ENCODE measurements at regions not wholly inside any gene's neighbourhood (a gene's known extent, or its start where the extent isn't known, plus 50 kb on each side); places are given as distances from the start of the nearest gene placed in this dataset.

- no peak overlapping the region for H2AFZ ChIP-seq (ENCODE audit: low read length)
- no peaks in the 10 kb centered on the region for H4K20me1 ChIP-seq (ENCODE audit: low read length)
- no peak overlapping the region for H3K4me2 ChIP-seq (ENCODE audit: low read length)
- H3K27ac ChIP-seq (ENCODE audit: low read length), result no peak overlapping the region
- DNase-seq (no peak), ATAC-seq (no peak)
- no peak overlapping the region for H3K4me3 ChIP-seq (ENCODE audit: low read length)
- H3K27me3 ChIP-seq (ENCODE audit: low read length), result no peaks in the 10 kb centered on the region
- no peaks in the 10 kb centered on the region for H3K9me2 ChIP-seq (replicated peaks; ENCODE audit: low read length)
- BruUV-seq (replicated peaks), result no TSS peak
- no peak overlapping the region for H3K9ac ChIP-seq (ENCODE audit: low read length)
- ChIA-PET POLR2A (ENCODE audit: unreplicated experiment) (no interaction called here), CTCF (no interaction called here)
- no peaks in the 10 kb centered on the region for H3F3A ChIP-seq (ENCODE audit: low read length, unreplicated experiment)
- H3K79me2 ChIP-seq (ENCODE audit: low read length), result no peaks in the 10 kb centered on the region
- no peak for TF ChIP-seq EZH2 (IDR thresholded peaks at IDR 0.05; ENCODE audit: low read length, unreplicated experiment)
- no peak for TF ChIP-seq CTCF (conservative IDR thresholded peaks at IDR 0.05; ENCODE audit: low read depth, low read length)
- no peak for TF ChIP-seq EZH2phosphoT487 (IDR thresholded peaks at IDR 0.05; ENCODE audit: borderline replicate concordance, low read length)
- H3K36me3 ChIP-seq (ENCODE audit: low read depth, low read length), result no peaks in the 10 kb centered on the region
- H3K9me3 ChIP-seq (ENCODE audit: low read length), result no peaks in the 10 kb centered on the region
- intact Hi-C loops (cut with micrococcal nuclease), result no loop called here
- H3K4me1 ChIP-seq (ENCODE audit: insufficient read depth, low read length), result no peaks in the 10 kb centered on the region
These were observed 379.8 kb downstream of the SIPA1L2 start for GRCh38 chr1:232249861-232250777.

- ChIA-PET POLR2A (ENCODE audit: unreplicated experiment) (no interaction called here), CTCF (no interaction called here)
- no peaks in the 10 kb centered on the region for H3K9me2 ChIP-seq (replicated peaks; ENCODE audit: low read length)
- H3K79me2 ChIP-seq (ENCODE audit: low read length), result no peaks in the 10 kb centered on the region
- H3K4me1 ChIP-seq (ENCODE audit: insufficient read depth, low read length), result no peaks in the 10 kb centered on the region
- H3K36me3 ChIP-seq (ENCODE audit: low read depth, low read length), result no peaks in the 10 kb centered on the region
- H3K27ac ChIP-seq (ENCODE audit: low read length), result no peak overlapping the region
- no peaks in the 10 kb centered on the region for H3F3A ChIP-seq (ENCODE audit: low read length, unreplicated experiment)
- H4K20me1 ChIP-seq (ENCODE audit: low read length), result no peaks in the 10 kb centered on the region
- no peak overlapping the region for H3K9ac ChIP-seq (ENCODE audit: low read length)
- H3K27me3 ChIP-seq (ENCODE audit: low read length), result no peaks in the 10 kb centered on the region
- ATAC-seq, result no peak
- TF ChIP-seq EZH2 (IDR thresholded peaks at IDR 0.05; ENCODE audit: low read length, unreplicated experiment), result no peak
- TF ChIP-seq EZH2phosphoT487 (IDR thresholded peaks at IDR 0.05; ENCODE audit: borderline replicate concordance, low read length), result no peak
- TF ChIP-seq CTCF (conservative IDR thresholded peaks at IDR 0.05; ENCODE audit: low read depth, low read length), result no peak
- no TSS peak for BruUV-seq (replicated peaks)
- intact Hi-C loops (cut with micrococcal nuclease), result no loop called here
- no peak overlapping the region for H2AFZ ChIP-seq (ENCODE audit: low read length)
- DNase-seq, result no peak
- H3K9me3 ChIP-seq (ENCODE audit: low read length), result no peaks in the 10 kb centered on the region
- H3K4me3 ChIP-seq (ENCODE audit: low read length), result no peak overlapping the region
- no peak overlapping the region for H3K4me2 ChIP-seq (ENCODE audit: low read length)
These were observed 380.6 kb downstream of the SIPA1L2 start for GRCh38 chr1:232249339-232249738.

- ChIA-PET CTCF (no interaction called here), POLR2A (ENCODE audit: unreplicated experiment) (no interaction called here)
- BruUV-seq (replicated peaks), result no TSS peak
- Histone ChIP-seq H3K4me2 (ENCODE audit: low read length) (no peak overlapping the region), H3K9ac (ENCODE audit: low read length) (no peak overlapping the region), H3K27ac (ENCODE audit: low read length) (no peak overlapping the region), H2AFZ (ENCODE audit: low read length) (no peak overlapping the region), H4K20me1 (ENCODE audit: low read length) (no peaks in the 10 kb centered on the region), H3K36me3 (ENCODE audit: low read depth, low read length) (no peaks in the 10 kb centered on the region), H3K79me2 (ENCODE audit: low read length) (no peaks in the 10 kb centered on the region), H3F3A (ENCODE audit: low read length, unreplicated experiment) (no peaks in the 10 kb centered on the region), H3K4me3 (ENCODE audit: low read length) (no peak overlapping the region), H3K9me3 (ENCODE audit: low read length) (no peaks in the 10 kb centered on the region), H3K9me2 (replicated peaks; ENCODE audit: low read length) (no peaks in the 10 kb centered on the region), H3K27me3 (ENCODE audit: low read length) (no peaks in the 10 kb centered on the region), H3K4me1 (ENCODE audit: insufficient read depth, low read length) (no peaks in the 10 kb centered on the region)
- TF ChIP-seq EZH2phosphoT487 (IDR thresholded peaks at IDR 0.05; ENCODE audit: borderline replicate concordance, low read length), result no peak
- TF ChIP-seq EZH2 (IDR thresholded peaks at IDR 0.05; ENCODE audit: low read length, unreplicated experiment), result no peak
- TF ChIP-seq CTCF (conservative IDR thresholded peaks at IDR 0.05; ENCODE audit: low read depth, low read length), result no peak
- ATAC-seq (no peak), DNase-seq (no peak)
- intact Hi-C loops (cut with micrococcal nuclease), result no loop called here
These were observed 381.6 kb downstream of the SIPA1L2 start for GRCh38 chr1:232248276-232248820.

All from PC-3 (cell line).